SU-DHL-6 (cell line): ENCODE measurements at regions not wholly inside any gene's neighbourhood (a gene's known extent, or its start where the extent isn't known, plus 50 kb on each side); places are given as distances from the start of the nearest gene placed in this dataset.

ENCODE experiments used
- EZH2phosphoT487 ChIP-seq: fragments of 200-600 bp; sonication (generic), shearing (Covaris generic); conservative IDR thresholded peaks from 2 replicates; pipeline ENCODE4 v1.6.1; 2018; ENCODE audit warnings: mild to moderate bottlenecking, antibody characterized with exemption, low read length, moderate library complexity, mixed read lengths
- TF ChIP-seq, protein P1 (sequence below): fragments of 200-600 bp; sonication (generic); IDR thresholded peaks from one replicate; pipeline ENCODE4 v1.5.1; 2017; ENCODE audit warnings: antibody characterized with exemption, mild to moderate bottlenecking, low read length, moderate library complexity; ENCODE audit not compliant: insufficient read depth, poor library complexity, severe bottlenecking

DNA sequence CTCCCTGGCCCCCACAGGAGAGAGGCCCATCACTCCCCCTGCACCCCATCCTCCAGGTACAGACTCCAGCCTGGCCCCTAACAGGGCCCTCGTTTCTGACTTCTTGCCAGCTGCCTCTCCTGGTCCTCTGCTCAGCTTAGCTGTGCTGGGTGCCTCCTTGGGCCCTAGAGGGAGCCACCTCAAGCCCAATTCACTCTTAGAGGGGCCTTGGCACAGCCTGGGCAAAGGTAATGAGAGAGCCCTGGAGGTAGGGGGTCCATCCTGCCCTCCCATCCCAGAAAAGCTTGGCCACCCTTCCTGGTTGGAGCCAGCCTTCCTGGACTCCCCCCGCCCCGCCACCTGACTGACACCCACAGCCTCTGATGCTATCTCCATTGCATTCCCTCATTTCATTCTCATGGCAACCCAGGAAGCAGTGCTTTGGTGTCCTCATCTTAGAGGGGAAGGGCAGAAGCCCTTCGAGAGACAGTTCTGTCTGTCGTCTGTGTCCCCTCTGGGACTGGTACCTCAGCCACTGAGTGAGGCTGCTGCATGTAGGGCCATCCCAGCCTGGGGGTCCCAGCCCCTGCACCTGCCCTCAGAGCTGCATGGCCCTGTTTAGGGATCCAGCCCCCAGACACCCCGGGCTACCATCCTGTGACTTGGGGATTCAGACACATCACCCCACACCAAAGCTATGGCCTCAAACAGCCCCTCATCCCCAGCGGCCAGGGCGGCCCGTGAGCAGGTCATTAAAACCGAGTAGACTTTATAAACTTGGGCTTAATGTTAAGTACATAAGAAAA is 95.5 kb downstream of the BARX1 start:
- TF ChIP-seq, protein P1, sequence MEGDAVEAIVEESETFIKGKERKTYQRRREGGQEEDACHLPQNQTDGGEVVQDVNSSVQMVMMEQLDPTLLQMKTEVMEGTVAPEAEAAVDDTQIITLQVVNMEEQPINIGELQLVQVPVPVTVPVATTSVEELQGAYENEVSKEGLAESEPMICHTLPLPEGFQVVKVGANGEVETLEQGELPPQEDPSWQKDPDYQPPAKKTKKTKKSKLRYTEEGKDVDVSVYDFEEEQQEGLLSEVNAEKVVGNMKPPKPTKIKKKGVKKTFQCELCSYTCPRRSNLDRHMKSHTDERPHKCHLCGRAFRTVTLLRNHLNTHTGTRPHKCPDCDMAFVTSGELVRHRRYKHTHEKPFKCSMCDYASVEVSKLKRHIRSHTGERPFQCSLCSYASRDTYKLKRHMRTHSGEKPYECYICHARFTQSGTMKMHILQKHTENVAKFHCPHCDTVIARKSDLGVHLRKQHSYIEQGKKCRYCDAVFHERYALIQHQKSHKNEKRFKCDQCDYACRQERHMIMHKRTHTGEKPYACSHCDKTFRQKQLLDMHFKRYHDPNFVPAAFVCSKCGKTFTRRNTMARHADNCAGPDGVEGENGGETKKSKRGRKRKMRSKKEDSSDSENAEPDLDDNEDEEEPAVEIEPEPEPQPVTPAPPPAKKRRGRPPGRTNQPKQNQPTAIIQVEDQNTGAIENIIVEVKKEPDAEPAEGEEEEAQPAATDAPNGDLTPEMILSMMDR = no peak
- no peak for TF ChIP-seq EZH2phosphoT487
